PC-3 (cell line): ENCODE measurements at regions not wholly inside any gene's neighbourhood (a gene's known extent, or its start where the extent isn't known, plus 50 kb on each side); places are given as distances from the start of the nearest gene placed in this dataset.
"Not testable (repeated sequence)": the region's sequence is repeated elsewhere in the genome, so short reads cannot be mapped to it uniquely, and the experiment has no call there.

Source experiments
- ATAC-seq: fragments of 200-7000 bp; cut with Tn5 transposase; 2 replicates; pipeline ENCODE4 v1.9.1; 2020; ENCODE audit warnings: mild to moderate bottlenecking, moderate library complexity
- BruUV-seq: library from RNA; stranded (reverse); fragments of 400-500 nt; replicated peaks from 2 replicates; lab custom pipeline; 2021; lab: Mats Ljungman, UMichigan
- CTCF ChIA-PET: fragments of 300-600 bp; sonication (Branson Sonifier 250); formaldehyde crosslinking; loops from one replicate; lab custom pipeline; 2022; ENCODE audit warnings: antibody characterized with exemption; lab: Charles Lee
- POLR2A ChIA-PET: fragments of 300-600 bp; sonication (Branson Sonifier 250); formaldehyde crosslinking; loops from one replicate; lab custom pipeline; 2022; ENCODE audit warnings: antibody characterized with exemption; ENCODE audit not compliant: unreplicated experiment; lab: Charles Lee
- DNase-seq: peaks from one replicate; pipeline ENCODE4 v3.0.0-alpha.2; 2015
- H2AFZ ChIP-seq: fragments of 300-600 bp; sonication (generic); 2 replicates; pipeline ENCODE4 v1.6.0; 2016; ENCODE audit warnings: antibody characterized with exemption, low read length
- H3F3A ChIP-seq: fragments of 300-600 bp; sonication (generic); one replicate; pipeline ENCODE4 v1.6.0; 2017; ENCODE audit warnings: antibody characterized with exemption, low read length, control low read depth, mild to moderate bottlenecking; ENCODE audit not compliant: unreplicated experiment
- H3K27ac ChIP-seq: fragments of 300-600 bp; sonication (generic); 2 replicates; pipeline ENCODE4 v1.5.1; 2016; ENCODE audit warnings: mild to moderate bottlenecking, low read length
- H3K27me3 ChIP-seq: fragments of 300-600 bp; sonication (generic); 2 replicates; pipeline ENCODE4 v1.6.1; 2016; ENCODE audit warnings: low read length, mixed read lengths
- H3K36me3 ChIP-seq: fragments of 300-600 bp; sonication (generic); 2 replicates; pipeline ENCODE4 v1.6.1; 2016; ENCODE audit warnings: low read depth, mixed run types, low read length, mixed read lengths
- H3K4me1 ChIP-seq: fragments of 300-600 bp; sonication (generic); 2 replicates; pipeline ENCODE4 v1.5.1; 2016; ENCODE audit warnings: low read length; ENCODE audit not compliant: insufficient read depth
- H3K4me2 ChIP-seq: fragments of 300-600 bp; sonication (generic); 2 replicates; pipeline ENCODE4 v1.6.0; 2016; ENCODE audit warnings: low read length
- H3K4me3 ChIP-seq: fragments of 300-600 bp; sonication (generic); 2 replicates; pipeline ENCODE4 v1.5.1; 2016; ENCODE audit warnings: mild to moderate bottlenecking, low read length, mixed read lengths
- H3K79me2 ChIP-seq: fragments of 300-600 bp; sonication (generic); 2 replicates; pipeline ENCODE4 v1.6.1; 2017; ENCODE audit warnings: low read length, mixed read lengths
- H3K9ac ChIP-seq: fragments of 300-600 bp; sonication (generic); 2 replicates; pipeline ENCODE4 v1.6.0; 2016; ENCODE audit warnings: mild to moderate bottlenecking, low read length
- H3K9me2 ChIP-seq: fragments of 300-600 bp; sonication (generic); replicated peaks from 2 replicates; pipeline ENCODE4 v1.6.1; 2016; ENCODE audit warnings: mixed run types, low read length, mixed read lengths
- H3K9me3 ChIP-seq: fragments of 300-600 bp; sonication (generic); 2 replicates; pipeline ENCODE4 v1.6.1; 2016; ENCODE audit warnings: low read length, mixed read lengths
- H4K20me1 ChIP-seq: fragments of 300-600 bp; sonication (generic); 2 replicates; pipeline ENCODE4 v1.6.1; 2016; ENCODE audit warnings: low read length, mixed read lengths
- CTCF ChIP-seq: fragments of 300-600 bp; sonication (generic); conservative IDR thresholded peaks from 2 replicates; pipeline ENCODE4 v1.5.1; 2017; ENCODE audit warnings: antibody characterized with exemption, low read depth, mild to moderate bottlenecking, low read length
- EZH2 ChIP-seq: fragments of 300-600 bp; sonication (generic); IDR thresholded peaks from one replicate; pipeline ENCODE4 v1.6.1; 2017; ENCODE audit warnings: antibody characterized with exemption, mild to moderate bottlenecking, low read length; ENCODE audit not compliant: unreplicated experiment
- EZH2phosphoT487 ChIP-seq: fragments of 300-600 bp; sonication (generic); IDR thresholded peaks from 2 replicates; pipeline ENCODE4 v1.6.1; 2018; ENCODE audit warnings: mild to moderate bottlenecking, antibody characterized with exemption, low read length, borderline replicate concordance
- intact Hi-C: fragments of 100-400 bp; cut with micrococcal nuclease; formaldehyde crosslinking; loops from 2 replicates; pipeline ENCODE4 v1.9.0; 2023

GRCh38 chr7:156566812-156567549 is 73.6 kb upstream of the RNF32 start:
- Histone ChIP-seq H4K20me1 (no peaks in the 10 kb centered on the region), H3F3A (no peaks in the 10 kb centered on the region), H3K9me2 (no peaks in the 10 kb centered on the region), H3K79me2 (no peaks in the 10 kb centered on the region), H3K4me2 (no peak overlapping the region), H3K9me3 (no peaks in the 10 kb centered on the region), H3K9ac (no peak overlapping the region), H3K27me3 (peaks cover 13% of the 10 kb centered on the region), H3K4me3 (no peak overlapping the region), H2AFZ (no peak overlapping the region), H3K36me3 (no peaks in the 10 kb centered on the region), H3K27ac (no peak overlapping the region), H3K4me1 (no peaks in the 10 kb centered on the region)
- no peak for DNase-seq
- BruUV-seq, result no TSS peak
- TF ChIP-seq EZH2 (no peak), CTCF (no peak), EZH2phosphoT487 (no peak)
- CTCF ChIA-PET, result no interaction called here
- no peak for ATAC-seq
- intact Hi-C loops, result no loop called here
- POLR2A ChIA-PET, result interaction anchor here (0.6 kb wide), 1 partner anchor 740 kb away, joined by 3 read pairs; no protein-coding TSS in a partner anchor

GRCh38 chr7:156565002-156565401 is 75.6 kb upstream of the RNF32 start:
- H3K27ac ChIP-seq, H4K20me1 ChIP-seq, CTCF ChIA-PET, H3K36me3 ChIP-seq, H3K79me2 ChIP-seq, H2AFZ ChIP-seq, H3K4me3 ChIP-seq, intact Hi-C loops, BruUV-seq, H3K9ac ChIP-seq, H3K9me2 ChIP-seq, H3F3A ChIP-seq, H3K4me2 ChIP-seq, DNase-seq, ATAC-seq, H3K9me3 ChIP-seq, H3K4me1 ChIP-seq, POLR2A ChIA-PET: not testable (repeated sequence)
- H3K27me3 ChIP-seq, result peaks cover 18% of the 10 kb centered on the region

- Histone ChIP-seq H3K4me1 (no peaks in the 10 kb centered on the region), H3K9me2 (no peaks in the 10 kb centered on the region), H3K27ac (no peak overlapping the region), H3K4me3 (no peak overlapping the region), H2AFZ (no peak overlapping the region), H4K20me1 (no peaks in the 10 kb centered on the region), H3F3A (no peaks in the 10 kb centered on the region), H3K9ac (no peak overlapping the region), H3K4me2 (no peak overlapping the region), H3K36me3 (no peaks in the 10 kb centered on the region), H3K27me3 (peaks cover 16% of the 10 kb centered on the region), H3K9me3 (no peaks in the 10 kb centered on the region), H3K79me2 (no peaks in the 10 kb centered on the region)
- no TSS peak for BruUV-seq
- ChIA-PET POLR2A (no interaction called here), CTCF (no interaction called here)
- DNase-seq (no peak), ATAC-seq (no peak)
- no peak for TF ChIP-seq EZH2
- TF ChIP-seq EZH2phosphoT487, result no peak
- no peak for TF ChIP-seq CTCF
- intact Hi-C loops, result no loop called here
Observed at GRCh38 chr7:156560696-156561095, 79.9 kb upstream of the RNF32 start.
